ENCODE measurements at regions not wholly inside any gene's neighbourhood (a gene's known extent, or its start where the extent isn't known, plus 50 kb on each side); places are given as distances from the start of the nearest gene placed in this dataset.

DNA sequence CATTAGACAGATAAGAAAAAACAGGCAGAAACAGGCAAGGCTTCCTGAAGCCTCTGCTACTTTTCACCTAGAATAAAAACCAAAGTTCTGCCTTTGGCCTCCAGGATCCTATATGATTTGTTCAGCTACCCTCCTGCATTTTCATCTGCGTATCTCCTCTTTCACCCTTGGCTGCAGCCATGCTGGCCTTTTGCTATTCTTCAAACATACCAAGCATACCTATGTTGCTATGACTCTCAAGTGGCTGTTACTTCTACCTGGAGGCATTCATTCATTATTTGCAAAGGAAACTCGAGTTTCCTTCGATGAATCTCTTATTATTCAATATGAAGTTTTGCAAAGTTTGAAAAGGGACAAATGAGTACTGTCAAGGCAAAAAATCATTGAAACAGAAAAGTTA lies 106.4 kb upstream of the HNMT start:
- no peak for TF ChIP-seq POLR2A (IDR thresholded peaks at IDR 0.05)
- TF ChIP-seq, protein P1, sequence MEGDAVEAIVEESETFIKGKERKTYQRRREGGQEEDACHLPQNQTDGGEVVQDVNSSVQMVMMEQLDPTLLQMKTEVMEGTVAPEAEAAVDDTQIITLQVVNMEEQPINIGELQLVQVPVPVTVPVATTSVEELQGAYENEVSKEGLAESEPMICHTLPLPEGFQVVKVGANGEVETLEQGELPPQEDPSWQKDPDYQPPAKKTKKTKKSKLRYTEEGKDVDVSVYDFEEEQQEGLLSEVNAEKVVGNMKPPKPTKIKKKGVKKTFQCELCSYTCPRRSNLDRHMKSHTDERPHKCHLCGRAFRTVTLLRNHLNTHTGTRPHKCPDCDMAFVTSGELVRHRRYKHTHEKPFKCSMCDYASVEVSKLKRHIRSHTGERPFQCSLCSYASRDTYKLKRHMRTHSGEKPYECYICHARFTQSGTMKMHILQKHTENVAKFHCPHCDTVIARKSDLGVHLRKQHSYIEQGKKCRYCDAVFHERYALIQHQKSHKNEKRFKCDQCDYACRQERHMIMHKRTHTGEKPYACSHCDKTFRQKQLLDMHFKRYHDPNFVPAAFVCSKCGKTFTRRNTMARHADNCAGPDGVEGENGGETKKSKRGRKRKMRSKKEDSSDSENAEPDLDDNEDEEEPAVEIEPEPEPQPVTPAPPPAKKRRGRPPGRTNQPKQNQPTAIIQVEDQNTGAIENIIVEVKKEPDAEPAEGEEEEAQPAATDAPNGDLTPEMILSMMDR (IDR thresholded peaks at IDR 0.05): no peak

Data from ovary (tissue), 3 donors.